A549 (cell line): ENCODE measurements at regions not wholly inside any gene's neighbourhood (a gene's known extent, or its start where the extent isn't known, plus 50 kb on each side); places are given as distances from the start of the nearest gene placed in this dataset.

Experiments used
- ATAC-seq, 2 experiments: fragments of 200-7000 bp in 1 of 2; fragments of >200 bp in 1 of 2; cut with Nextera tagmentation in 1 of 2; cut with Tn5 transposase in 1 of 2; 3 replicates each; pipeline versions ENCODE4 v1.8.0 to v1.9.1; 2018 to 2020; ENCODE audit warnings: mild to moderate bottlenecking in 1 of 2, moderate library complexity in 1 of 2
- CTCF ChIA-PET: fragments of 300-600 bp; sonication (Branson Sonifier 250); formaldehyde crosslinking; extraction: SDS; loops from one replicate; lab custom pipeline; 2021; ENCODE audit warnings: antibody characterized with exemption, inconsistent platforms; lab: Yijun Ruan, JAX
- POLR2A ChIA-PET: fragments of 350-600 bp; formaldehyde crosslinking; extraction: SDS; loops from one replicate; lab custom pipeline; 2021; ENCODE audit warnings: antibody characterized with exemption, inconsistent platforms; lab: Yijun Ruan, JAX
- DNase-seq, 2 experiments: peaks; one replicate each; pipeline versions ENCODE4 v3.0.0 to v3.0.0-alpha.2; 2011 to 2016; ENCODE audit warnings: low read depth in 1 of 2, low spot score in 1 of 2
- FAIRE-seq: peaks from 2 replicates; lab custom pipeline; 2011; peaks lifted over from hg19 to GRCh38; lab: Jason Lieb, UNC
- H3K27ac ChIP-seq, 2 experiments: fragments of >200 bp; sonication (Bioruptor Twin); formaldehyde crosslinking; 3 replicates each; pipeline ENCODE4 v1.5.1; 2016 to 2017
- H3K4me1 ChIP-seq: fragments of >200 bp; sonication (Bioruptor Twin); formaldehyde crosslinking; 3 replicates; pipeline ENCODE4 v1.6.1; 2016
- H3K4me2 ChIP-seq: fragments of >200 bp; sonication (Bioruptor Twin); formaldehyde crosslinking; 3 replicates; pipeline ENCODE4 v1.6.1; 2016
- H3K4me3 ChIP-seq: fragments of >200 bp; sonication (Bioruptor Twin); formaldehyde crosslinking; 3 replicates; pipeline ENCODE4 v1.5.1; 2016
- H3K9me3 ChIP-seq: fragments of >200 bp; sonication (Bioruptor Twin); formaldehyde crosslinking; 3 replicates; pipeline ENCODE4 v1.6.1; 2016
- CBX2 ChIP-seq: fragments of 200-600 bp; sonication (generic); IDR thresholded peaks from 2 replicates; pipeline ENCODE4 v1.6.1; 2016; ENCODE audit warnings: low read depth, mild to moderate bottlenecking, borderline replicate concordance
- CBX8 ChIP-seq: fragments of 200-600 bp; sonication (generic); IDR thresholded peaks from 2 replicates; pipeline ENCODE4 v1.6.1; 2016
- CHD2 ChIP-seq: fragments of 150-350 bp; IDR thresholded peaks from 2 replicates; pipeline ENCODE4 v1.6.1; 2014; ENCODE audit warnings: low read length; ENCODE audit not compliant: partially characterized antibody
- FOSB ChIP-seq: fragments of 250-450 bp; sonication (Bioruptor Pico); IDR thresholded peaks from 2 replicates; pipeline ENCODE4 v1.5.0; 2020; ENCODE audit warnings: mild to moderate bottlenecking, moderate library complexity
- FOXS1 ChIP-seq: fragments of 250-450 bp; sonication (Bioruptor Pico); IDR thresholded peaks from 2 replicates; pipeline ENCODE4 v1.5.0; 2020; ENCODE audit warnings: mild to moderate bottlenecking, moderate library complexity
- GATA3 ChIP-seq: IDR thresholded peaks from 2 replicates; pipeline ENCODE4 v1.6.1; 2012; ENCODE audit warnings: borderline replicate concordance
- HDAC2 ChIP-seq: fragments of 200-600 bp; sonication (generic); IDR thresholded peaks from 2 replicates; pipeline ENCODE4 v1.6.1; 2016
- HEYL ChIP-seq: fragments of 250-450 bp; sonication (Bioruptor Pico); IDR thresholded peaks from 2 replicates; pipeline ENCODE4 v1.8.0; 2021; ENCODE audit warnings: mild to moderate bottlenecking, moderate library complexity
- HOXA7 ChIP-seq: fragments of 250-450 bp; sonication (Bioruptor Pico); IDR thresholded peaks from 2 replicates; pipeline ENCODE4 v1.5.0; 2020; ENCODE audit warnings: mild to moderate bottlenecking, moderate library complexity
- HOXB13 ChIP-seq: fragments of 250-450 bp; sonication (Bioruptor Pico); IDR thresholded peaks from 2 replicates; pipeline ENCODE4 v1.5.0; 2020; ENCODE audit warnings: low read depth, mild to moderate bottlenecking, moderate library complexity
- HOXB5 ChIP-seq: fragments of 250-450 bp; sonication (Bioruptor Pico); IDR thresholded peaks from 2 replicates; pipeline ENCODE4 v1.5.0; 2020; ENCODE audit warnings: mild to moderate bottlenecking, moderate library complexity
- JUN ChIP-seq, 2 experiments: fragments of >200 bp; sonication (Bioruptor Twin); formaldehyde crosslinking; IDR thresholded peaks; 2 replicates in 1 of 2; 3 replicates in 1 of 2; pipeline ENCODE4 v1.6.1; 2016 to 2017
- JUNB ChIP-seq: fragments of >200 bp; sonication (Bioruptor Twin); formaldehyde crosslinking; IDR thresholded peaks from 2 replicates; pipeline ENCODE4 v1.6.1; 2016
- KDM1A ChIP-seq: fragments of 200-600 bp; sonication (generic); IDR thresholded peaks from 2 replicates; pipeline ENCODE4 v1.6.1; 2016; ENCODE audit warnings: low read depth, mild to moderate bottlenecking
- KDM5A ChIP-seq: fragments of 200-600 bp; sonication (generic); IDR thresholded peaks from 2 replicates; pipeline ENCODE4 v1.6.1; 2016; ENCODE audit warnings: antibody characterized with exemption, mild to moderate bottlenecking
- NPAS2 ChIP-seq: fragments of 250-450 bp; sonication (Bioruptor Pico); IDR thresholded peaks from 2 replicates; pipeline ENCODE4 v1.8.0; 2022; ENCODE audit warnings: mild to moderate bottlenecking, moderate library complexity, borderline replicate concordance
- POLR2A ChIP-seq: IDR thresholded peaks from 2 replicates; pipeline ENCODE4 v1.6.1; 2012; ENCODE audit warnings: mild to moderate bottlenecking, low read length
- POLR2AphosphoS2 ChIP-seq: conservative IDR thresholded peaks from 2 replicates; pipeline ENCODE4 v1.6.1; 2012; ENCODE audit warnings: low read length, improper control_type of control experiment, inconsistent platforms
- RARB ChIP-seq: fragments of 250-450 bp; sonication (Bioruptor Pico); IDR thresholded peaks from 2 replicates; pipeline ENCODE4 v1.8.0; 2021; ENCODE audit warnings: mild to moderate bottlenecking, moderate library complexity
- RCOR1 ChIP-seq: fragments of 150-350 bp; IDR thresholded peaks from 2 replicates; pipeline ENCODE4 v1.6.1; 2014; ENCODE audit warnings: antibody characterized with exemption, low read length, low read depth
- RFX5 ChIP-seq: fragments of 450-650 bp; IDR thresholded peaks from 2 replicates; pipeline ENCODE4 v1.7.1; 2014; ENCODE audit warnings: antibody characterized with exemption, mild to moderate bottlenecking, moderate library complexity
- SMC3 ChIP-seq: fragments of >200 bp; sonication (Bioruptor Twin); formaldehyde crosslinking; IDR thresholded peaks from 3 replicates; pipeline ENCODE4 v1.6.1; 2018; ENCODE audit warnings: inconsistent platforms
- TFCP2L1 ChIP-seq: fragments of 250-450 bp; sonication (Bioruptor Pico); IDR thresholded peaks from 2 replicates; pipeline ENCODE4 v1.5.0; 2021; ENCODE audit warnings: mild to moderate bottlenecking
- ZC3H11A ChIP-seq: fragments of 450-650 bp; IDR thresholded peaks from 2 replicates; pipeline ENCODE4 v1.6.1; 2014; ENCODE audit warnings: antibody characterized with exemption, mild to moderate bottlenecking
- ZFP36 ChIP-seq: fragments of 450-650 bp; IDR thresholded peaks from 2 replicates; pipeline ENCODE4 v1.6.1; 2014; ENCODE audit warnings: borderline replicate concordance; ENCODE audit not compliant: partially characterized antibody
- ZNF302 ChIP-seq: fragments of 250-450 bp; sonication (Bioruptor Pico); IDR thresholded peaks from 2 replicates; pipeline ENCODE4 v1.9.0; 2021; ENCODE audit warnings: inconsistent platforms, mild to moderate bottlenecking, moderate library complexity
- ZSCAN20 ChIP-seq: fragments of 250-450 bp; sonication (Bioruptor Pico); IDR thresholded peaks from 2 replicates; pipeline ENCODE4 v1.8.0; 2022; ENCODE audit warnings: mild to moderate bottlenecking, moderate library complexity
- WGBS: methylation state at CpG from one replicate; pipeline ENCODE4 v1.1.6; 2017; ENCODE audit errors: missing lambda C conversion rate; 5-methylcytosine and 5-hydroxymethylcytosine counted together
- TF ChIP-seq, protein P1 (sequence below): fragments of >200 bp; sonication (Bioruptor Twin); formaldehyde crosslinking; IDR thresholded peaks from 2 replicates; pipeline ENCODE4 v1.6.1; 2016
- TF ChIP-seq, protein P2 (sequence below): fragments of 200-600 bp; sonication (generic); IDR thresholded peaks from 2 replicates; pipeline ENCODE4 v1.6.1; 2016; ENCODE audit warnings: antibody characterized with exemption, mild to moderate bottlenecking, moderate library complexity
- TF ChIP-seq, protein P3 (sequence below): IDR thresholded peaks from 2 replicates; pipeline ENCODE4 v1.6.1; 2012
- TF ChIP-seq, protein P4 (sequence below): fragments of 250-450 bp; sonication (Bioruptor Pico); IDR thresholded peaks from 2 replicates; pipeline ENCODE4 v1.5.0; 2020; ENCODE audit warnings: low read depth, mild to moderate bottlenecking, moderate library complexity

GRCh38 chr14:101367421-101368261 is 193.7 kb upstream of the DIO3 start:
- ChIA-PET POLR2A (no interaction called here), CTCF (no interaction called here)
- ATAC-seq: no peak; a peak in 1 of 6 replicates
- Histone ChIP-seq H3K27ac (no peak overlapping the region), H3K4me3 (no peak overlapping the region), H3K9me3 (no peaks in the 10 kb centered on the region), H3K4me2 (no peak overlapping the region), H3K4me1 (no peaks in the 10 kb centered on the region)
- TF ChIP-seq, protein P1, sequence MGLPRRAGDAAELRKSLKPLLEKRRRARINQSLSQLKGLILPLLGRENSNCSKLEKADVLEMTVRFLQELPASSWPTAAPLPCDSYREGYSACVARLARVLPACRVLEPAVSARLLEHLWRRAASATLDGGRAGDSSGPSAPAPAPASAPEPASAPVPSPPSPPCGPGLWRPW: no peak
- TF ChIP-seq, protein P2, sequence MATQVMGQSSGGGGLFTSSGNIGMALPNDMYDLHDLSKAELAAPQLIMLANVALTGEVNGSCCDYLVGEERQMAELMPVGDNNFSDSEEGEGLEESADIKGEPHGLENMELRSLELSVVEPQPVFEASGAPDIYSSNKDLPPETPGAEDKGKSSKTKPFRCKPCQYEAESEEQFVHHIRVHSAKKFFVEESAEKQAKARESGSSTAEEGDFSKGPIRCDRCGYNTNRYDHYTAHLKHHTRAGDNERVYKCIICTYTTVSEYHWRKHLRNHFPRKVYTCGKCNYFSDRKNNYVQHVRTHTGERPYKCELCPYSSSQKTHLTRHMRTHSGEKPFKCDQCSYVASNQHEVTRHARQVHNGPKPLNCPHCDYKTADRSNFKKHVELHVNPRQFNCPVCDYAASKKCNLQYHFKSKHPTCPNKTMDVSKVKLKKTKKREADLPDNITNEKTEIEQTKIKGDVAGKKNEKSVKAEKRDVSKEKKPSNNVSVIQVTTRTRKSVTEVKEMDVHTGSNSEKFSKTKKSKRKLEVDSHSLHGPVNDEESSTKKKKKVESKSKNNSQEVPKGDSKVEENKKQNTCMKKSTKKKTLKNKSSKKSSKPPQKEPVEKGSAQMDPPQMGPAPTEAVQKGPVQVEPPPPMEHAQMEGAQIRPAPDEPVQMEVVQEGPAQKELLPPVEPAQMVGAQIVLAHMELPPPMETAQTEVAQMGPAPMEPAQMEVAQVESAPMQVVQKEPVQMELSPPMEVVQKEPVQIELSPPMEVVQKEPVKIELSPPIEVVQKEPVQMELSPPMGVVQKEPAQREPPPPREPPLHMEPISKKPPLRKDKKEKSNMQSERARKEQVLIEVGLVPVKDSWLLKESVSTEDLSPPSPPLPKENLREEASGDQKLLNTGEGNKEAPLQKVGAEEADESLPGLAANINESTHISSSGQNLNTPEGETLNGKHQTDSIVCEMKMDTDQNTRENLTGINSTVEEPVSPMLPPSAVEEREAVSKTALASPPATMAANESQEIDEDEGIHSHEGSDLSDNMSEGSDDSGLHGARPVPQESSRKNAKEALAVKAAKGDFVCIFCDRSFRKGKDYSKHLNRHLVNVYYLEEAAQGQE: no peak
- TF ChIP-seq SMC3: no peak
- TF ChIP-seq RARB (CRISPR knock-in tag): no peak
- no peak for TF ChIP-seq POLR2A
- TF ChIP-seq RFX5: no peak
- TF ChIP-seq HOXB5 (CRISPR knock-in tag): no peak
- no peak for TF ChIP-seq CHD2
- TF ChIP-seq KDM5A: no peak
- TF ChIP-seq ZC3H11A: no peak
- no peak for TF ChIP-seq FOSB (CRISPR knock-in tag)
- TF ChIP-seq, protein P3, sequence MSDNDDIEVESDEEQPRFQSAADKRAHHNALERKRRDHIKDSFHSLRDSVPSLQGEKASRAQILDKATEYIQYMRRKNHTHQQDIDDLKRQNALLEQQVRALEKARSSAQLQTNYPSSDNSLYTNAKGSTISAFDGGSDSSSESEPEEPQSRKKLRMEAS: no peak
- no peak for TF ChIP-seq CBX8
- no peak for TF ChIP-seq FOXS1 (CRISPR knock-in tag)
- TF ChIP-seq TFCP2L1 (CRISPR knock-in tag): no peak
- no peak for TF ChIP-seq RCOR1
- TF ChIP-seq ZSCAN20 (CRISPR knock-in tag): no peak
- no peak for FAIRE-seq
- WGBS: 75% methylated on average over 15 of the region's 23 CpGs
- DNase-seq: no peak

DNA sequence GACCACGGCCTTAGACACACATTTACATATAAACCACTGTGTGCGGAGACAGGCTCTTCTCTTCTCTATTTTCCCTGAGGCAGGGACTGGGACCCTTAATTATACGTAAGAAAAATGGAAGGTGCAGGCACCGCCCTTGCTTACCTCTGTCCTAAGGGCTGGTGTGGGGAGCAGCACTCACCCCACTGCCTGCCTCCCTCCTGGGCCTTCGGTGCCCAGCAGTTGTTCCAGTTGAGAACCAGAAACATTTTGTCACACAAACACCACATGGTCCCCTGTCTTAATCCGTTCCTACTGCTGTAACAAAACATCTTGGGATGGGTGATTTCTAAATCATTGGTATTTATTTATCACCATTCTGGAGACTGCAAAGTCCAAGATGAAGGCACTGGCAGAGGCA is 192.7 kb upstream of the DIO3 start:
- ChIA-PET CTCF (no interaction called here), POLR2A (no interaction called here)
- no peak for TF ChIP-seq POLR2AphosphoS2
- no peak for TF ChIP-seq CBX2
- TF ChIP-seq HEYL (CRISPR knock-in tag): no peak
- TF ChIP-seq HOXA7 (CRISPR knock-in tag): no peak
- no peak for TF ChIP-seq HOXB13
- TF ChIP-seq, protein P4, sequence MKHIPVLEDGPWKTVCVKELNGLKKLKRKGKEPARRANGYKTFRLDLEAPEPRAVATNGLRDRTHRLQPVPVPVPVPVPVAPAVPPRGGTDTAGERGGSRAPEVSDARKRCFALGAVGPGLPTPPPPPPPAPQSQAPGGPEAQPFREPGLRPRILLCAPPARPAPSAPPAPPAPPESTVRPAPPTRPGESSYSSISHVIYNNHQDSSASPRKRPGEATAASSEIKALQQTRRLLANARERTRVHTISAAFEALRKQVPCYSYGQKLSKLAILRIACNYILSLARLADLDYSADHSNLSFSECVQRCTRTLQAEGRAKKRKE (CRISPR knock-in tag): no peak
- no peak for TF ChIP-seq KDM1A
- no peak for TF ChIP-seq RARB (CRISPR knock-in tag)
- TF ChIP-seq GATA3: no peak
- no peak for TF ChIP-seq ZNF302 (CRISPR knock-in tag)
- no peak for TF ChIP-seq FOXS1 (CRISPR knock-in tag)
- no peak for TF ChIP-seq JUNB
- TF ChIP-seq HDAC2: no peak
- no peak for TF ChIP-seq NPAS2 (CRISPR knock-in tag)
- no peak for TF ChIP-seq JUN (IDR thresholded peaks at IDR 0.05)
- TF ChIP-seq ZFP36: no peak
- TF ChIP-seq POLR2A: no peak
- FAIRE-seq (no peak), DNase-seq (no peak), ATAC-seq (no peak)
- H3K4me1 ChIP-seq: no peaks in the 10 kb centered on the region
- H3K4me3 ChIP-seq: no peak overlapping the region
- H3K4me2 ChIP-seq: no peak overlapping the region
- 77% methylated on average over 6 of the region's 6 CpGs for WGBS
- no peaks in the 10 kb centered on the region for H3K9me3 ChIP-seq
- H3K27ac ChIP-seq: no peak overlapping the region
